Renal cortex interstitium (tissue), 11 donors: ENCODE measurements at regions not wholly inside any gene's neighbourhood (a gene's known extent, or its start where the extent isn't known, plus 50 kb on each side); places are given as distances from the start of the nearest gene placed in this dataset.
"Not testable (repeated sequence)": the region's sequence is repeated elsewhere in the genome, so short reads cannot be mapped to it uniquely, and the experiment has no call there.

Source experiments
- DNase-seq, 11 donors: peaks; one replicate each; pipeline ENCODE4 v3.0.0-alpha.2; 2013; ENCODE audit warnings: low read depth in 9 of 11, low spot score in 4 of 11; ENCODE audit errors: extremely low read depth in 1 of 11

GRCh38 chr5:131019111-131019510 is 145.9 kb downstream of the HINT1 start:
- DNase-seq = no peak

GRCh38 chr5:131008329-131008728 is 156.7 kb downstream of the HINT1 start:
- no peak for DNase-seq

GRCh38 chr5:131005963-131006684 is 158.9 kb downstream of the HINT1 start:
- peak in 2 of 11 donors; percentile 1 to 3 for DNase-seq

GRCh38 chr5:131001507-131001906 is 163.5 kb downstream of the HINT1 start:
- DNase-seq = no peak

GRCh38 chr5:131000289-131000688 is 164.8 kb downstream of the HINT1 start:
- no peak for DNase-seq

- DNase-seq = not testable (repeated sequence)
These were observed 168.3 kb downstream of the HINT1 start for GRCh38 chr5:130996720-130997119.

- DNase-seq = no peak
These were observed 169.2 kb downstream of the HINT1 start for GRCh38 chr5:130995851-130996250.

- no peak for DNase-seq
These were observed 169.9 kb downstream of the HINT1 start for GRCh38 chr5:130995254-130995515.

GRCh38 chr5:130994496-130995253 is 170.4 kb downstream of the HINT1 start:
- DNase-seq = no peak

- no peak for DNase-seq
These were observed 172.4 kb downstream of the HINT1 start for GRCh38 chr5:130992621-130993020.

GRCh38 chr5:130992095-130992494 is 173.0 kb downstream of the HINT1 start:
- DNase-seq = no peak

GRCh38 chr5:130985776-130986175 is 179.3 kb downstream of the HINT1 start:
- peak in 2 of 11 donors; percentile 7 to 9 for DNase-seq

GRCh38 chr5:130981663-130982062 is 183.4 kb downstream of the HINT1 start:
- no peak for DNase-seq

- DNase-seq = no peak
These were observed 186.6 kb downstream of the HINT1 start for GRCh38 chr5:130978475-130978874.

GRCh38 chr5:130976493-130976892 is 188.6 kb downstream of the HINT1 start:
- no peak for DNase-seq

- no peak for DNase-seq
These were observed 189.2 kb downstream of the HINT1 start for GRCh38 chr5:130975847-130976246.

GRCh38 chr5:130975299-130975698 is 189.8 kb downstream of the HINT1 start:
- no peak for DNase-seq

- no peak for DNase-seq
These were observed 190.9 kb downstream of the HINT1 start for GRCh38 chr5:130974021-130974683.

GRCh38 chr5:130966990-130967525 is 198.0 kb downstream of the HINT1 start:
- DNase-seq = no peak

- no peak for DNase-seq
These were observed 199.1 kb downstream of the HINT1 start for GRCh38 chr5:130965920-130966319.
